NT2/D1 (cell line): ENCODE measurements at regions not wholly inside any gene's neighbourhood (a gene's known extent, or its start where the extent isn't known, plus 50 kb on each side); places are given as distances from the start of the nearest gene placed in this dataset.

Experiments used
- SUZ12 ChIP-seq: IDR thresholded peaks from 2 replicates; pipeline ENCODE4 v1.6.1; 2011; ENCODE audit not compliant: insufficient read length, insufficient read depth; ENCODE audit errors: extremely low read depth
- YY1 ChIP-seq: IDR thresholded peaks from 2 replicates; pipeline ENCODE4 v1.6.1; 2011; ENCODE audit not compliant: insufficient read length, insufficient read depth
- ZNF274 ChIP-seq: IDR thresholded peaks from 2 replicates; pipeline ENCODE4 v1.6.1; 2011; ENCODE audit warnings: mild to moderate bottlenecking, low read depth, low read length

DNA sequence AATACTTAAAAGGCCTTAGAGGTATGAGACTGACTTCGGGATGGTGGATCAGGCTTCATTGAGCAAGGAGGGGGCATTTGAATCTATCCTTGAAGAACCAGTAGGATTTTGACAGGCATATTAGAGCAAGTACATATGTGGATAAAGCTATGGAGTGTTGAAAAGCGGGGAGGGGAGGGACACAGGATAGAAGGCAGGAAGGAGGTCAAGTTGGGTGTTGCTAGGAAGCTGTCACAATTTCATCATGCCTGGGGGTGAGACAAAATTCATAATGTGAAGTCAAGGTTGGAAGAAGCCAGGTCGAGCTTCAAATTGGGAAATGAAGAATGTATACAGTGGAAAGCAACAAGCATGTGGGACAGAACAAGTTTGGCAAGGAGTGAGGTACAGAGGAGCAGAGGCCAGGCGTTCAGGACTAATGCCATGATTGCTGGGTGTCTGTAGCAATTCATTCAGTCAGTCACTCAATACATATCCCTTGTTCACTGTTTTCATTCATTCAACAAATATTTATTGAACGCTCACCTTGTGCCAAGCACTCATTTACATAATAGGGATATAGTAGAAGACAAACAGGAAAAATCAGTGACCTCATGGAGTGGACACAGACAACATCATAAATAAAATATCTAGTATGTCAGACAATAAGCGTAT lies 58.3 kb upstream of the LTA4H start:
- TF ChIP-seq YY1: no peak
- TF ChIP-seq ZNF274: no peak
- TF ChIP-seq SUZ12: no peak
